ENCODE measurements at regions not wholly inside any gene's neighbourhood (a gene's known extent, or its start where the extent isn't known, plus 50 kb on each side); places are given as distances from the start of the nearest gene placed in this dataset.

GRCh38 chr12:20270557-20270956 is 97.8 kb upstream of the PDE3A start:
- H3K36me3 ChIP-seq (ENCODE audit: control insufficient read depth, insufficient read depth, low read length) = no peaks in the 10 kb centered on the region
- TF ChIP-seq CTCF (conservative IDR thresholded peaks at IDR 0.05 in 1 of 2, IDR thresholded peaks at IDR 0.05 in 1 of 2; ENCODE audit: low read depth in 1 of 2, low read length in 2 of 2) (no peak), EZH2 (IDR thresholded peaks at IDR 0.05; ENCODE audit: low read length, missing control alignments) (no peak)
- H3K9me3 ChIP-seq (ENCODE audit: control insufficient read depth, insufficient read depth, low read depth, low read length) = no peaks in the 10 kb centered on the region
- no peak for DNase-seq (ENCODE audit: low read depth in 2 of 2)
- H2AFZ ChIP-seq (ENCODE audit: low read length) = no peak overlapping the region
- no peak overlapping the region for H3K4me2 ChIP-seq (ENCODE audit: extremely low read depth, insufficient read depth, low read length)
- H3K9ac ChIP-seq (ENCODE audit: insufficient read depth, low read length) = no peak overlapping the region
- H3K27ac ChIP-seq (ENCODE audit: insufficient read depth, low read length) = no peak overlapping the region
- H3K79me2 ChIP-seq (ENCODE audit: control insufficient read depth, insufficient read depth, low read length) = no peaks in the 10 kb centered on the region
- no peaks in the 10 kb centered on the region for H4K20me1 ChIP-seq (ENCODE audit: control insufficient read depth, extremely low read depth, insufficient read depth, low read length)
- no peaks in the 10 kb centered on the region for H3K4me1 ChIP-seq (ENCODE audit: control insufficient read depth, extremely low read depth, insufficient read depth, low read length)
- H3K27me3 ChIP-seq (ENCODE audit: control insufficient read depth, insufficient read depth, low read length) = no peaks in the 10 kb centered on the region
- no peak overlapping the region for H3K4me3 ChIP-seq (replicated peaks in 1 of 4; ENCODE audit: control extremely low read depth in 1 of 4, insufficient read depth in 1 of 4, low read depth in 3 of 4, low read length in 4 of 4)

GRCh38 chr12:20272161-20272560 is 96.2 kb upstream of the PDE3A start:
- Histone ChIP-seq H3K36me3 (ENCODE audit: control insufficient read depth, insufficient read depth, low read length) (no peaks in the 10 kb centered on the region), H3K9ac (ENCODE audit: insufficient read depth, low read length) (no peak overlapping the region), H3K9me3 (ENCODE audit: control insufficient read depth, insufficient read depth, low read depth, low read length) (no peaks in the 10 kb centered on the region), H4K20me1 (ENCODE audit: control insufficient read depth, extremely low read depth, insufficient read depth, low read length) (no peaks in the 10 kb centered on the region), H3K4me1 (ENCODE audit: control insufficient read depth, extremely low read depth, insufficient read depth, low read length) (no peaks in the 10 kb centered on the region), H2AFZ (ENCODE audit: low read length) (no peak overlapping the region), H3K27me3 (ENCODE audit: control insufficient read depth, insufficient read depth, low read length) (no peaks in the 10 kb centered on the region), H3K79me2 (ENCODE audit: control insufficient read depth, insufficient read depth, low read length) (no peaks in the 10 kb centered on the region), H3K27ac (ENCODE audit: insufficient read depth, low read length) (no peak overlapping the region), H3K4me2 (ENCODE audit: extremely low read depth, insufficient read depth, low read length) (no peak overlapping the region), H3K4me3 (replicated peaks in 1 of 4; ENCODE audit: control extremely low read depth in 1 of 4, insufficient read depth in 1 of 4, low read depth in 3 of 4, low read length in 4 of 4) (no peak overlapping the region)
- TF ChIP-seq CTCF (conservative IDR thresholded peaks at IDR 0.05 in 1 of 2, IDR thresholded peaks at IDR 0.05 in 1 of 2; ENCODE audit: low read depth in 1 of 2, low read length in 2 of 2) (no peak), EZH2 (IDR thresholded peaks at IDR 0.05; ENCODE audit: low read length, missing control alignments) (no peak)
- DNase-seq (ENCODE audit: low read depth in 2 of 2) = no peak

GRCh38 chr12:20272801-20273200 is 95.5 kb upstream of the PDE3A start:
- H3K9ac ChIP-seq (ENCODE audit: insufficient read depth, low read length) = no peak overlapping the region
- no peaks in the 10 kb centered on the region for H3K9me3 ChIP-seq (ENCODE audit: control insufficient read depth, insufficient read depth, low read depth, low read length)
- no peaks in the 10 kb centered on the region for H3K4me1 ChIP-seq (ENCODE audit: control insufficient read depth, extremely low read depth, insufficient read depth, low read length)
- H3K79me2 ChIP-seq (ENCODE audit: control insufficient read depth, insufficient read depth, low read length) = no peaks in the 10 kb centered on the region
- TF ChIP-seq EZH2 (IDR thresholded peaks at IDR 0.05; ENCODE audit: low read length, missing control alignments) (no peak), CTCF (conservative IDR thresholded peaks at IDR 0.05 in 1 of 2, IDR thresholded peaks at IDR 0.05 in 1 of 2; ENCODE audit: low read depth in 1 of 2, low read length in 2 of 2) (no peak)
- no peaks in the 10 kb centered on the region for H4K20me1 ChIP-seq (ENCODE audit: control insufficient read depth, extremely low read depth, insufficient read depth, low read length)
- no peak overlapping the region for H2AFZ ChIP-seq (ENCODE audit: low read length)
- H3K27ac ChIP-seq (ENCODE audit: insufficient read depth, low read length) = no peak overlapping the region
- H3K4me3 ChIP-seq (replicated peaks in 1 of 4; ENCODE audit: control extremely low read depth in 1 of 4, insufficient read depth in 1 of 4, low read depth in 3 of 4, low read length in 4 of 4) = no peak overlapping the region
- peak in 1 of 2 donors; percentile 21 for DNase-seq (ENCODE audit: low read depth in 2 of 2)
- H3K27me3 ChIP-seq (ENCODE audit: control insufficient read depth, insufficient read depth, low read length) = no peaks in the 10 kb centered on the region
- no peak overlapping the region for H3K4me2 ChIP-seq (ENCODE audit: extremely low read depth, insufficient read depth, low read length)
- H3K36me3 ChIP-seq (ENCODE audit: control insufficient read depth, insufficient read depth, low read length) = no peaks in the 10 kb centered on the region

Data from fibroblast of lung (primary cell).